ENCODE measurements at regions not wholly inside any gene's neighbourhood (a gene's known extent, or its start where the extent isn't known, plus 50 kb on each side); places are given as distances from the start of the nearest gene placed in this dataset.

DNA sequence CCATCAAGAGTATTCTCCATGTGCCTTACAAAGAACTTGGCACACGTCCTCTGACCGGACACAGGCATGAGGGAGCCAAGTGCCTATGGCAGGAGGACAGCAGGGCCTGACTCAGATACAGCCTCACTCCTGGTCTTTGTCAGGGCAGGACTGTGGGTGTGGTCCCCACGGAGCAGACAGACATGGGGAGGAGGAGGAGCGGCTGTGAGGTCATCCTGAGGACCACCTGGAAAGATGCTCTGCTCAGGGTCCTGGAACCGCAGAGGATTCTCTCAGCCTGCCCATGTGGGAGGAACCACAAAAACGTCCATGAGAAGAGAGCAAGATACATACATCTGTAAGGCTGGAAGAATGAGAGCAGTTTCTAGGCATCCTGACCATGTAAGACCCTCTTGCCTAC, 576.3 kb downstream of the BRD1 start:
- DNase-seq (ENCODE audit: low read depth in 2 of 3, low spot score in 2 of 3): no peak

- no peak for DNase-seq (ENCODE audit: low read depth in 2 of 3, low spot score in 2 of 3)
Measured at GRCh38 chr22:49247194-49247924, 580.3 kb downstream of the BRD1 start.

- DNase-seq (ENCODE audit: low read depth in 2 of 3, low spot score in 2 of 3): no peak
Measured at GRCh38 chr22:49244466-49245420, 582.9 kb downstream of the BRD1 start.

GRCh38 chr22:49243965-49244364, 583.7 kb downstream of the BRD1 start:
- DNase-seq (ENCODE audit: low read depth in 2 of 3, low spot score in 2 of 3): no peak

DNA sequence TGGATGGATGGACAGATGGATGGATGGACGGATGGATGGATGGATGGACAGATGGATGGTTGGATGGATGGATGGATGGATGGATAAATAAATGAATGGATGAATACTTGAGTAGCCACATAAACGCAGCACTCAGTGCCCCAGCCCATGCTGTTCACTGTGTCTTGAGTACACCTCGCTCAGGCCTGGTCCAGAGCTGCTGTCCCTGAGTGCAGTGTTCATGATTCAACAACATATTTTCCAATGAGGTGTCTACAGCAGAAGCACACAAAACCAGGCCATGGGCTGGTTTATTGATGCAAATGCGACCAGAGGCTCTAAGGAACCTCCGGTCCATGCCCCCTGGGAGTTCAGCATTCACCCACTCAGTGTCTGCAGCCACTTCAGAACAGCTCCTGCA, 584.3 kb downstream of the BRD1 start:
- DNase-seq (ENCODE audit: low read depth in 2 of 3, low spot score in 2 of 3): no peak

DNA sequence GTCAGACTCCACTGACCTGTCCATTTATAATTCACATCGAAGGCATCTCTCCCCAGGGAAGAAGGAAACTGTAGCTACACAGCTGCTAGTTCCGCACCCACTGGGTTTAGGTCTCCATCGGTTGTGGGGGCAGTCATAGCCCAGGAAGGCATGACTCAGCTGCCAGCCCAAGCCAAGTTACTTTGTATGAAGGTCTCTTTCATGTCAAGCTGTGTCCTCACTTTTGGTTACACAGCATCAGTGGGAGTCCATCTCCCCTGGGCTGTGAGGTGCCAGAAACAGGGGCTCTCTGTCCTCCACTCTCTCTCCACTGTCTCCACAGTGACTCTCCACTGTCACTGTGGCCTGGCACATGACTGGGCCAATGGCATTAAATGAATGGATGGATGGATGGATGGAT, 585.2 kb downstream of the BRD1 start:
- no peak for DNase-seq (ENCODE audit: low read depth in 2 of 3, low spot score in 2 of 3)

DNA sequence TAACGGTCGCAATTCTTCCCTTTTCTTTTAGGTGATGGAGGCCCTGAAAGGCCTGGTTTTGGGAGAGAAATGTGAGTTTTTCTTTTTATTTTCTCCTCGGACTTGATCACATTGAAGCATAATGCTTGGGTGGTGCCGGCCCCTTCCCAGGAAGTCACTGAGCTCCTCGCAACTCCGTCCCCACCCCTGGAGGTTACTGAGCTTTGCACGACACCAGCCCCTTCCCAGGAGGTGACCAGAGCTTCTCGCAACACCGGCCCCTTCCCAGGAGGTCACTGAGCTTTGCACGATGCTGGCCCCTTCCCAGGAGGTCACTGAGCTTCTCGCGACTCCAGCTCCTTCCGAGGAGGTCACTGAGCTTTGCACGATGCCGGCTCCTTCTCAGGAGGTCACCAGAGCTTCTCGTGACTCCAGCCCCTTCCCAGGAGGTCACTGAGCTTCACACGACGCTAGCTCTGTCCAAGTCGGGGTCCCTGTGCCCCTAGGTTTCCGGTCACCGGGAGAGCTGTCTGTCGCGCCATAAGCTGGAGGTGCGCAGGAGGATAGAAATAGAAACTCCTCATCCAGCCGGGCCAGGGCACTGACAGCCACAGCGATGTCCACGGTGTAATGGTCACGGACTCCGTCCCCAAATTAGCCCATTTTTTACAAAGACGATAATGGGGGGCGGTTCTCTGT, 586.4 kb downstream of the BRD1 start:
- DNase-seq (ENCODE audit: low read depth in 2 of 3, low spot score in 2 of 3): no peak

DNA sequence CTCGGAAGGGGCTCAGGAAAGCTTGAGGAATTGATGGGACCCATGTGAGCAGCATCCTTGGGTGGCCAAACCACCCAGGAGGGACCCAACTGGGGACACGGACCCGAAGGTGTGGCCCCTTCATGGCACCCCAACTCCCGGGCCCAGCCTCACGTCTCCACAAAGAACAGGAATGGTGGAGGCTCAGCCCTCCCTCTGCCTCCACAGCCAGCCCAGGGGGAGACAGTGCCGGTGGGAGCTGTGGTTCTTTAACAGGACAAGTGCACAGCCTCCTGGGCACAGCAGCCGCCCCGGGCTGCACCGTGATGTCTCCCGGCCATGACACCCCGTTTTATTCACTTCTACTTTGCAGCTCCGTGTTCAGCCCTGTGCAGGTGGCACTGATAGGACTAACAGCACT, 587.2 kb downstream of the BRD1 start:
- DNase-seq (ENCODE audit: low read depth in 2 of 3, low spot score in 2 of 3): no peak

GRCh38 chr22:49240016-49240380, 587.7 kb downstream of the BRD1 start:
- no peak for DNase-seq (ENCODE audit: low read depth in 2 of 3, low spot score in 2 of 3)

GRCh38 chr22:49239264-49240015, 588.2 kb downstream of the BRD1 start:
- DNase-seq (ENCODE audit: low read depth in 2 of 3, low spot score in 2 of 3): no peak

GRCh38 chr22:49238181-49239141, 589.2 kb downstream of the BRD1 start:
- DNase-seq (ENCODE audit: low read depth in 2 of 3, low spot score in 2 of 3): no peak

GRCh38 chr22:49237703-49238102, 590.0 kb downstream of the BRD1 start:
- no peak for DNase-seq (ENCODE audit: low read depth in 2 of 3, low spot score in 2 of 3)

GRCh38 chr22:49237279-49237678, 590.4 kb downstream of the BRD1 start:
- DNase-seq (ENCODE audit: low read depth in 2 of 3, low spot score in 2 of 3): no peak

DNA sequence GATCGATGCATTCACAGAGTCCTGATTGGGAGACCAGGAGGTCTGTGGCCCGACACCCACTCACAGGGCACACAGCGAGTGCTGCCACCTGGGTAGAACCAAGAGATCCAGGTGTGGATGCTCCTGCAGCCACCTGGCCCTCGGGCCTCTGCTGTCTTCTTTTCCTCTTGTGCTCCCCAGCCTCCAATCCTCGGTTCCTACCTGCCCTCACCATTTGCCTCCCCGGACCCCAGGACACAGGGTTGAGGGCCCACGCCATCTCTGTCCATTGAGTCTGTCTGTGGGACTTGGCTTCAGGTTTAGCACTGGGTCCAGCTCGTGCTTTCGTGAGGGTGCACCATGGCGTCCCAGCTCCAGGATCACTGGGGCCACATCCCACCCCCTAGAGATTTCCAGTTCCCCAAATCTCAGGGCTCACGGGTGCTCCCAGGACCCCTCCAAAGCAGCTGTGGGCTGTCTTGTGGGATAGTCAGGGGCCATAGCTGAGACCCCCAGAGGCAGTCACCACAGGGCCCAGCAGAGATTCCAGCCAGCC, 591.1 kb downstream of the BRD1 start:
- no peak for DNase-seq (ENCODE audit: low read depth in 2 of 3, low spot score in 2 of 3)

DNA sequence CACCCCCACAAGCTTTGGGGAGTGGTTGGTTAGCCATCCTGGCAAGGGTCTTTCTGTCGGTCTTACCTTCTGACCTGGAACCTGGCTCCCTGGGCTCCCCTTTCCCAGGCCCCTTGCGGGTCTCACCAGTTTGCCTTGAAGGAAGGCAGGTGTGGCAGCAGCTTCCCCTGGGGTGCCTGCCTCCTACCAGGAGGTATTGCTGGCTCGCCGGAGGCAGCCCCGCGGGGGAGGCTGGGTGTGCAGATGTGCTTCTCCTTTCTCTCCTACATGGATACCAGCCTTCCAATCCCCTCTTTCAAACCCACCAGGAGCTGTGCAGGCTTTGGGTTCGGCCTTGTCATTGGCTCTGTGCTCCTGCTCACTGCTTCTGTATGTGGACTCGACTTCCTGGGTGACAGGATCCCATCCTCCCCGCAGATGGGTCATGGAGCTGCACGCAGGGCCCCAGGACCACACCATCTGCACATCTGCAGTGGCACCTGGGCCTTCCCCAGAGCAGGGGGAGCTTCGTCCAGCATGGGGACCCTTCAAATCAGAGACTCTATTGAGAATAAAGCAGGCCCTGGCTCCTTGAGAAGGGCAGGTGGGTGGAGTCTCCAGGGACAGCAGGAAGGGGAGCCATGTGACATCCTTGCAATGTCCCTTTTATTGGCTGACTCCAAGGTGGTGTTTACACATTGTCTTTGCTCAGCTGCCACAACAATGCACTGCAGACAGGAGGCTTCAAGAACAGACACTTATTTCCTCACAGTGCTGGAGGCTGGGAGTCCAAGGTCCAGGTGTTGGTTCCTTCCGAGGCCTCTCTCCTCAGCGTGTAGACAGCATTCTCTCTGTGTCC, 592.0 kb downstream of the BRD1 start:
- no peak for DNase-seq (ENCODE audit: low read depth in 2 of 3, low spot score in 2 of 3)

- no peak for DNase-seq (ENCODE audit: low read depth in 2 of 3, low spot score in 2 of 3)
Measured at GRCh38 chr22:49234459-49234858, 593.2 kb downstream of the BRD1 start.

DNA sequence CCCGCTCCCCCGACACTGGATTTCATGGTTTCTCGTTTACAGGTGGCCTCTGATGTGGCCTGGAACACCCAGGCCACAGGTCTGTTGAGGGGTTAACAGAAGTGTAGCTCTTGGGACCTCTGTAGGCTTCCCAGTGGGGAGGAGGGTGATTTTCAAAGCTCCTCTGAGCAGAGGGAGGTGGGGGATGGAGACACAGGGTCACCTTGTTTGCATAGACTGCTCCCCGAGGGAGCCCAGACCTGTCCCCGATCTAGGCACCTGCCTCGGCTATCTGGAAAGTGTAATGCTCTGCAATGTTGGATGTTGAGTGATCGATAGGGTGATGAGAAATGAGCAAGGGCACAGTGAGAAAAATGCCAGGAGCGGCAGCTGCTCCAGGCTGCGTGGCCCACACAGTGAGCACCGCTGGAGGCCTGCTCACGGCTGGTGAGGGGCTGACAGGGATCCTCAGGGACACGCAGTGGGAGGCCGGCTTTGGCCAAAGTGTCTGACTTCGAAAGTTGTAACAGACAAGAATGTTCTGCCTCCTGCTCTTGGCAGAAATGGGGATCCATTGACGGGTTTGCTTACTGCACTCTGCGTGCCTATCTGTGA, 594.1 kb downstream of the BRD1 start:
- no peak for DNase-seq (ENCODE audit: low read depth in 2 of 3, low spot score in 2 of 3)

DNA sequence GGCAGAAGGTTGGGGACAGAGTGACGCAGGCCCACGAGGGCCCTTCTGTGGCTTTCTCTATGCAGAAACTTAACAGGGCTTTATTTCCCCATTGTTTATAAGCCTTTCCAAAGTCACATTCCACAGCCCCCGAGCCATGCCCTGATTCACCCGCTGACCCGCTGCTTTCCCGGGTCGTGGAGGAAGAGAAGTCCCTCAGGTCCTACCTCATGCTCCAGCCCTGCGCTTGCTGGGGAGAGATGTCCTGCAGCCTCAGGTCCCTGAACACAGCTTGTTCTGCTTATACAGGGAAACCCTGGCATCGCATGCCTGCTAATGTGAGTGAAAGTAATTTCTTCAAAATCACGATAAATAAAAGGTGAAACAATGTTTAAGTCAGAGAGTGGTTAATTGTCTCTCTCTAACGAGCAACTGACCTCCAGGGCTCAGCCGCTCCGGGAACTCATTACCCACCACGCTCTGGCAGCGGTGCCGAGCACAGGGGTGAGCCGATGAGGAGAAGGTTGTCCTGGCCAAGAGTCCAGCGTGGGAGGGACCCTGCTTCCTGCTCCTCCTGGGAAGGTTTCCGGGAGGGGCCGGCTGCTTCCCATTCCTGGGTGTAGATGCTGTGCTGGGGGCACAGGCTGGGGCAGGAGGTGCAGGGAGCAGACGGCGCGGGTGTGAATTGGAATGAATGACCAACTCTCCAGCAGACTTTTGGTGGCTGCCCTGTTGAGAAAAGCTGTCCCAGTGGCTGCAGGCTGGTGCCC, 595.2 kb downstream of the BRD1 start:
- no peak for DNase-seq (ENCODE audit: low read depth in 2 of 3, low spot score in 2 of 3)

Data from activated CD8-positive, alpha-beta memory T cell treated with anti-CD3 and anti-CD28 coated beads for 48 hours (primary cell).